WTC11 (cell line): ENCODE measurements at regions not wholly inside any gene's neighbourhood (a gene's known extent, or its start where the extent isn't known, plus 50 kb on each side); places are given as distances from the start of the nearest gene placed in this dataset.

ENCODE experiments used
- ATAC-seq: fragments of 200-7000 bp; cut with Tn5 transposase; 2 replicates; pipeline ENCODE4 v1.10.0; 2021; ENCODE audit warnings: mild to moderate bottlenecking, moderate library complexity
- CTCF ChIA-PET: fragments of 300-600 bp; sonication (Branson Sonifier 250); formaldehyde crosslinking; loops from one replicate; lab custom pipeline; 2021; ENCODE audit warnings: antibody characterized with exemption; lab: Charles Lee
- POLR2A ChIA-PET: fragments of 350-600 bp; sonication (Branson Sonifier 250); formaldehyde crosslinking; loops from one replicate; lab custom pipeline; 2021; ENCODE audit warnings: antibody characterized with exemption; lab: Charles Lee
- DNase-seq: peaks from one replicate; pipeline ENCODE4 v3.0.0; 2021; ENCODE audit warnings: low spot score
- H3K27ac Mint-ChIP-seq: 2 replicates; pipeline ENCODE4 v1.8.0; 2021; ENCODE audit warnings: mixed read lengths
- H3K27me3 Mint-ChIP-seq: 2 replicates; pipeline ENCODE4 v1.8.0; 2021; ENCODE audit warnings: low read depth, mild to moderate bottlenecking, moderate library complexity, mixed read lengths
- H3K36me3 Mint-ChIP-seq: 2 replicates; pipeline ENCODE4 v1.8.0; 2021; ENCODE audit warnings: mixed read lengths
- H3K4me1 Mint-ChIP-seq: 2 replicates; pipeline ENCODE4 v1.8.0; 2022; ENCODE audit warnings: mixed read lengths
- H3K4me3 Mint-ChIP-seq: 2 replicates; pipeline ENCODE4 v1.8.0; 2021; ENCODE audit warnings: mild to moderate bottlenecking, moderate library complexity, mixed read lengths
- H3K9me3 Mint-ChIP-seq: 2 replicates; pipeline ENCODE4 v1.8.0; 2021; ENCODE audit warnings: mixed read lengths
- ATF1 ChIP-seq: sonication (generic); formaldehyde crosslinking; IDR thresholded peaks from 2 replicates; pipeline ENCODE4 v1.8.1; 2023; ENCODE audit warnings: mild to moderate bottlenecking, moderate library complexity, missing genetic modification reagents
- CBFB ChIP-seq: sonication (generic); formaldehyde crosslinking; IDR thresholded peaks from 2 replicates; pipeline ENCODE4 v1.8.1; 2022; ENCODE audit warnings: mild to moderate bottlenecking, low read depth, missing genetic modification reagents
- CREB1 ChIP-seq: sonication (generic); formaldehyde crosslinking; IDR thresholded peaks from 2 replicates; pipeline ENCODE4 v1.8.0; 2023; ENCODE audit warnings: mild to moderate bottlenecking, missing genetic modification reagents
- E2F5 ChIP-seq: sonication (generic); formaldehyde crosslinking; IDR thresholded peaks from 2 replicates; pipeline ENCODE4 v1.8.1; 2022; ENCODE audit warnings: mild to moderate bottlenecking, moderate library complexity, missing genetic modification reagents
- FOXJ3 ChIP-seq: sonication (generic); formaldehyde crosslinking; IDR thresholded peaks from 2 replicates; pipeline ENCODE4 v1.9.0; 2021; ENCODE audit warnings: missing genetic modification reagents, mild to moderate bottlenecking, borderline replicate concordance
- GTF2I ChIP-seq: fragments of 250-450 bp; sonication (Bioruptor Pico); conservative IDR thresholded peaks from 2 replicates; pipeline ENCODE4 v1.4.0; 2021; ENCODE audit warnings: mild to moderate bottlenecking
- NFE2L1 ChIP-seq: sonication (generic); formaldehyde crosslinking; IDR thresholded peaks from 2 replicates; pipeline ENCODE4 v1.8.1; 2023; ENCODE audit warnings: missing genetic modification reagents
- ZNF317 ChIP-seq: sonication (generic); formaldehyde crosslinking; IDR thresholded peaks from 2 replicates; pipeline ENCODE4 v1.8.1; 2023; ENCODE audit warnings: low read depth, mild to moderate bottlenecking, moderate library complexity, missing genetic modification reagents, borderline replicate concordance
- ZNF396 ChIP-seq: fragments of 250-450 bp; sonication (Bioruptor Pico); IDR thresholded peaks from 2 replicates; pipeline ENCODE4 v1.8.0; 2021; ENCODE audit warnings: mild to moderate bottlenecking, moderate library complexity, borderline replicate concordance
- ZNF512 ChIP-seq: sonication (generic); formaldehyde crosslinking; IDR thresholded peaks from 2 replicates; pipeline ENCODE4 v1.8.1; 2022; ENCODE audit warnings: missing genetic modification reagents, borderline replicate concordance
- TF ChIP-seq, protein P1 (sequence below): sonication (generic); formaldehyde crosslinking; IDR thresholded peaks from 2 replicates; pipeline ENCODE4 v1.8.1; 2022; ENCODE audit warnings: mild to moderate bottlenecking, missing genetic modification reagents, moderate library complexity, borderline replicate concordance
- TF ChIP-seq, protein P2 (sequence below): fragments of 250-450 bp; sonication (Bioruptor Pico); IDR thresholded peaks from 2 replicates; pipeline ENCODE4 v1.9.0; 2021; ENCODE audit warnings: mild to moderate bottlenecking
- TF ChIP-seq, protein P3 (sequence below): sonication (generic); formaldehyde crosslinking; IDR thresholded peaks from 2 replicates; pipeline ENCODE4 v1.8.0; 2023; ENCODE audit warnings: mild to moderate bottlenecking, missing genetic modification reagents
- TF ChIP-seq, protein P4 (sequence below): sonication (generic); formaldehyde crosslinking; IDR thresholded peaks from 2 replicates; pipeline ENCODE4 v1.8.0; 2022; ENCODE audit warnings: mild to moderate bottlenecking, missing genetic modification reagents
- TF ChIP-seq, protein P5 (sequence below): fragments of 250-450 bp; sonication (Bioruptor Pico); IDR thresholded peaks from 2 replicates; pipeline ENCODE4 v1.9.0; 2021; ENCODE audit warnings: moderate library complexity, mild to moderate bottlenecking, inconsistent platforms, borderline replicate concordance
- TF ChIP-seq, protein P6 (sequence below): sonication (generic); formaldehyde crosslinking; IDR thresholded peaks from 2 replicates; pipeline ENCODE4 v1.8.1; 2023; ENCODE audit warnings: mild to moderate bottlenecking, missing genetic modification reagents

DNA sequence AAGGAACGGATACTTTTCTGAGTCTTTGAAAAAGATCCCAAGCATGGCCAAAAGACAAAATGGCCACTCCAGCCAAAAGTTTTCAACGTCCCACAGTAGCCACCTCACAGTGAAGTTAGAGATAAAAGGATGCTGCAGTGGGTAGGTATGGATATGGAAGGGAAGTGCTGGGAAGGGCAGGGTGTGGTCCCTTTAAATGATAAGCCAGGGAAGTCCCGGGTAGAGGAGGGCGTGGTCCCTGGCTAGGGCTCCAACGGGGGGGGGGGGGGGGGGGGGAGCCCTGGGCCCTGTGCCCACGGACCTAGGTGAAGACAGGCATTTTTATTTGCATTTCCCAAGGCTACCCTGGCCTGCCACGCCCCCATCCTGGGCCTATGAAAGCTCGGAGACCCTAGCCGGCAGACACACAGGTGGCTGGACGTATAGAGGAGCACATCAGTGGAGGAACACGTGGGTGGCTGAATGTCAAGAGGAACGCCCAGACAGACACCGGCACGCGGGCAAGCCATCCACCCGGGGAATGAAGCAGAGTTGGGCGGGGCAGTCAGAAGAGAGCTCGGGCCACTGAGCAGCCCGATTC, 306.7 kb downstream of the NFIB start:
- DNase-seq (no peak), ATAC-seq (no peak)
- H3K36me3 Mint-ChIP-seq, result no peaks in the 10 kb centered on the region
- TF ChIP-seq CREB1, result no peak
- no peak for TF ChIP-seq E2F5 (CRISPR knock-in tag)
- ChIA-PET POLR2A (no interaction called here), CTCF (no interaction called here)
- no peak overlapping the region for H3K4me3 Mint-ChIP-seq
- H3K4me1 Mint-ChIP-seq, result peaks cover 5% of the 10 kb centered on the region; the same call in 1 of the 2 replicates
- no peaks in the 10 kb centered on the region; the same call in 1 of the 2 replicates for H3K27me3 Mint-ChIP-seq
- H3K9me3 Mint-ChIP-seq, result peaks cover 2% of the 10 kb centered on the region; the same call in 1 of the 2 replicates
- no peak overlapping the region for H3K27ac Mint-ChIP-seq

GRCh38 chr9:14006386-14007187, 307.4 kb downstream of the NFIB start:
- no peak overlapping the region for H3K27ac Mint-ChIP-seq
- ChIA-PET POLR2A (no interaction called here), CTCF (no interaction called here)
- TF ChIP-seq, protein P1, sequence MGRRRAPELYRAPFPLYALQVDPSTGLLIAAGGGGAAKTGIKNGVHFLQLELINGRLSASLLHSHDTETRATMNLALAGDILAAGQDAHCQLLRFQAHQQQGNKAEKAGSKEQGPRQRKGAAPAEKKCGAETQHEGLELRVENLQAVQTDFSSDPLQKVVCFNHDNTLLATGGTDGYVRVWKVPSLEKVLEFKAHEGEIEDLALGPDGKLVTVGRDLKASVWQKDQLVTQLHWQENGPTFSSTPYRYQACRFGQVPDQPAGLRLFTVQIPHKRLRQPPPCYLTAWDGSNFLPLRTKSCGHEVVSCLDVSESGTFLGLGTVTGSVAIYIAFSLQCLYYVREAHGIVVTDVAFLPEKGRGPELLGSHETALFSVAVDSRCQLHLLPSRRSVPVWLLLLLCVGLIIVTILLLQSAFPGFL (CRISPR knock-in tag), result no peak
- TF ChIP-seq ATF1 (CRISPR knock-in tag), result no peak
- no peak for TF ChIP-seq ZNF512 (CRISPR knock-in tag)
- TF ChIP-seq, protein P2, sequence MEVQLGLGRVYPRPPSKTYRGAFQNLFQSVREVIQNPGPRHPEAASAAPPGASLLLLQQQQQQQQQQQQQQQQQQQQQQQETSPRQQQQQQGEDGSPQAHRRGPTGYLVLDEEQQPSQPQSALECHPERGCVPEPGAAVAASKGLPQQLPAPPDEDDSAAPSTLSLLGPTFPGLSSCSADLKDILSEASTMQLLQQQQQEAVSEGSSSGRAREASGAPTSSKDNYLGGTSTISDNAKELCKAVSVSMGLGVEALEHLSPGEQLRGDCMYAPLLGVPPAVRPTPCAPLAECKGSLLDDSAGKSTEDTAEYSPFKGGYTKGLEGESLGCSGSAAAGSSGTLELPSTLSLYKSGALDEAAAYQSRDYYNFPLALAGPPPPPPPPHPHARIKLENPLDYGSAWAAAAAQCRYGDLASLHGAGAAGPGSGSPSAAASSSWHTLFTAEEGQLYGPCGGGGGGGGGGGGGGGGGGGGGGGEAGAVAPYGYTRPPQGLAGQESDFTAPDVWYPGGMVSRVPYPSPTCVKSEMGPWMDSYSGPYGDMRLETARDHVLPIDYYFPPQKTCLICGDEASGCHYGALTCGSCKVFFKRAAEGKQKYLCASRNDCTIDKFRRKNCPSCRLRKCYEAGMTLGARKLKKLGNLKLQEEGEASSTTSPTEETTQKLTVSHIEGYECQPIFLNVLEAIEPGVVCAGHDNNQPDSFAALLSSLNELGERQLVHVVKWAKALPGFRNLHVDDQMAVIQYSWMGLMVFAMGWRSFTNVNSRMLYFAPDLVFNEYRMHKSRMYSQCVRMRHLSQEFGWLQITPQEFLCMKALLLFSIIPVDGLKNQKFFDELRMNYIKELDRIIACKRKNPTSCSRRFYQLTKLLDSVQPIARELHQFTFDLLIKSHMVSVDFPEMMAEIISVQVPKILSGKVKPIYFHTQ (CRISPR knock-in tag), result no peak
- no peaks in the 10 kb centered on the region; the same call in 1 of the 2 replicates for H3K27me3 Mint-ChIP-seq
- no peak overlapping the region for H3K4me3 Mint-ChIP-seq
- no peaks in the 10 kb centered on the region for H3K36me3 Mint-ChIP-seq
- DNase-seq (no peak), ATAC-seq (no peak)
- H3K9me3 Mint-ChIP-seq, result peaks cover 7% of the 10 kb centered on the region; the same call in 1 of the 2 replicates
- H3K4me1 Mint-ChIP-seq, result peaks cover 5% of the 10 kb centered on the region; the same call in 1 of the 2 replicates

- H3K4me3 Mint-ChIP-seq, result no peak overlapping the region
- CTCF ChIA-PET, result no interaction called here
- POLR2A ChIA-PET, result no interaction called here
- no peak overlapping the region for H3K27ac Mint-ChIP-seq
- H3K4me1 Mint-ChIP-seq, result peaks cover 5% of the 10 kb centered on the region; the same call in 1 of the 2 replicates
- ATAC-seq (no peak), DNase-seq (no peak)
- no peaks in the 10 kb centered on the region; the same call in 1 of the 2 replicates for H3K27me3 Mint-ChIP-seq
- H3K9me3 Mint-ChIP-seq, result peaks cover 11% of the 10 kb centered on the region
- peaks cover 3% of the 10 kb centered on the region for H3K36me3 Mint-ChIP-seq
- TF ChIP-seq, protein P3, sequence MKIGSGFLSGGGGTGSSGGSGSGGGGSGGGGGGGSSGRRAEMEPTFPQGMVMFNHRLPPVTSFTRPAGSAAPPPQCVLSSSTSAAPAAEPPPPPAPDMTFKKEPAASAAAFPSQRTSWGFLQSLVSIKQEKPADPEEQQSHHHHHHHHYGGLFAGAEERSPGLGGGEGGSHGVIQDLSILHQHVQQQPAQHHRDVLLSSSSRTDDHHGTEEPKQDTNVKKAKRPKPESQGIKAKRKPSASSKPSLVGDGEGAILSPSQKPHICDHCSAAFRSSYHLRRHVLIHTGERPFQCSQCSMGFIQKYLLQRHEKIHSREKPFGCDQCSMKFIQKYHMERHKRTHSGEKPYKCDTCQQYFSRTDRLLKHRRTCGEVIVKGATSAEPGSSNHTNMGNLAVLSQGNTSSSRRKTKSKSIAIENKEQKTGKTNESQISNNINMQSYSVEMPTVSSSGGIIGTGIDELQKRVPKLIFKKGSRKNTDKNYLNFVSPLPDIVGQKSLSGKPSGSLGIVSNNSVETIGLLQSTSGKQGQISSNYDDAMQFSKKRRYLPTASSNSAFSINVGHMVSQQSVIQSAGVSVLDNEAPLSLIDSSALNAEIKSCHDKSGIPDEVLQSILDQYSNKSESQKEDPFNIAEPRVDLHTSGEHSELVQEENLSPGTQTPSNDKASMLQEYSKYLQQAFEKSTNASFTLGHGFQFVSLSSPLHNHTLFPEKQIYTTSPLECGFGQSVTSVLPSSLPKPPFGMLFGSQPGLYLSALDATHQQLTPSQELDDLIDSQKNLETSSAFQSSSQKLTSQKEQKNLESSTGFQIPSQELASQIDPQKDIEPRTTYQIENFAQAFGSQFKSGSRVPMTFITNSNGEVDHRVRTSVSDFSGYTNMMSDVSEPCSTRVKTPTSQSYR, result no peak
- no peak for TF ChIP-seq FOXJ3 (CRISPR knock-in tag)
- no peak for TF ChIP-seq ZNF317 (CRISPR knock-in tag)
- no peak for TF ChIP-seq CBFB (CRISPR knock-in tag)
- TF ChIP-seq GTF2I (CRISPR knock-in tag), result no peak
- TF ChIP-seq ZNF396, result no peak
- TF ChIP-seq, protein P4, sequence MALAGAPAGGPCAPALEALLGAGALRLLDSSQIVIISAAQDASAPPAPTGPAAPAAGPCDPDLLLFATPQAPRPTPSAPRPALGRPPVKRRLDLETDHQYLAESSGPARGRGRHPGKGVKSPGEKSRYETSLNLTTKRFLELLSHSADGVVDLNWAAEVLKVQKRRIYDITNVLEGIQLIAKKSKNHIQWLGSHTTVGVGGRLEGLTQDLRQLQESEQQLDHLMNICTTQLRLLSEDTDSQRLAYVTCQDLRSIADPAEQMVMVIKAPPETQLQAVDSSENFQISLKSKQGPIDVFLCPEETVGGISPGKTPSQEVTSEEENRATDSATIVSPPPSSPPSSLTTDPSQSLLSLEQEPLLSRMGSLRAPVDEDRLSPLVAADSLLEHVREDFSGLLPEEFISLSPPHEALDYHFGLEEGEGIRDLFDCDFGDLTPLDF (CRISPR knock-in tag), result no peak
- TF ChIP-seq NFE2L1 (CRISPR knock-in tag), result no peak
- TF ChIP-seq, protein P5, sequence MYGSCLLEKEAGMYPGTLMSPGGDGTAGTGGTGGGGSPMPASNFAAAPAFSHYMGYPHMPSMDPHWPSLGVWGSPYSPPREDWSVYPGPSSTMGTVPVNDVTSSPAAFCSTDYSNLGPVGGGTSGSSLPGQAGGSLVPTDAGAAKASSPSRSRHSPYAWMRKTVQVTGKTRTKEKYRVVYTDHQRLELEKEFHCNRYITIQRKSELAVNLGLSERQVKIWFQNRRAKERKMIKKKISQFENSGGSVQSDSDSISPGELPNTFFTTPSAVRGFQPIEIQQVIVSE (CRISPR knock-in tag), result no peak
- TF ChIP-seq, protein P6, sequence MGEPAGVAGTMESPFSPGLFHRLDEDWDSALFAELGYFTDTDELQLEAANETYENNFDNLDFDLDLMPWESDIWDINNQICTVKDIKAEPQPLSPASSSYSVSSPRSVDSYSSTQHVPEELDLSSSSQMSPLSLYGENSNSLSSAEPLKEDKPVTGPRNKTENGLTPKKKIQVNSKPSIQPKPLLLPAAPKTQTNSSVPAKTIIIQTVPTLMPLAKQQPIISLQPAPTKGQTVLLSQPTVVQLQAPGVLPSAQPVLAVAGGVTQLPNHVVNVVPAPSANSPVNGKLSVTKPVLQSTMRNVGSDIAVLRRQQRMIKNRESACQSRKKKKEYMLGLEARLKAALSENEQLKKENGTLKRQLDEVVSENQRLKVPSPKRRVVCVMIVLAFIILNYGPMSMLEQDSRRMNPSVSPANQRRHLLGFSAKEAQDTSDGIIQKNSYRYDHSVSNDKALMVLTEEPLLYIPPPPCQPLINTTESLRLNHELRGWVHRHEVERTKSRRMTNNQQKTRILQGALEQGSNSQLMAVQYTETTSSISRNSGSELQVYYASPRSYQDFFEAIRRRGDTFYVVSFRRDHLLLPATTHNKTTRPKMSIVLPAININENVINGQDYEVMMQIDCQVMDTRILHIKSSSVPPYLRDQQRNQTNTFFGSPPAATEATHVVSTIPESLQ (CRISPR knock-in tag), result no peak
These were observed 309.8 kb downstream of the NFIB start for GRCh38 chr9:14004110-14004509.
